Right ventricle myocardium inferior (tissue), 1 donor: ENCODE measurements at regions not wholly inside any gene's neighbourhood (a gene's known extent, or its start where the extent isn't known, plus 50 kb on each side); places are given as distances from the start of the nearest gene placed in this dataset.
"Not testable (repeated sequence)": the region's sequence is repeated elsewhere in the genome, so short reads cannot be mapped to it uniquely, and the experiment has no call there.

Experiments
- ATAC-seq: fragments of 200-7000 bp; cut with Tn5 transposase; one replicate; pipeline ENCODE4 v1.9.1; 2020; ENCODE audit warnings: mild to moderate bottlenecking, moderate library complexity
- DNase-seq: peaks from one replicate; pipeline ENCODE4 v3.0.0; 2021; ENCODE audit errors: missing footprints
- intact Hi-C: fragments of 100-400 bp; cut with DNase I; formaldehyde crosslinking; loops from one replicate; pipeline ENCODE4 v1.11.0; 2022
- donor health status: DM: no; HTN: yes; CAD: no; lungs with severe emphysema.

DNA sequence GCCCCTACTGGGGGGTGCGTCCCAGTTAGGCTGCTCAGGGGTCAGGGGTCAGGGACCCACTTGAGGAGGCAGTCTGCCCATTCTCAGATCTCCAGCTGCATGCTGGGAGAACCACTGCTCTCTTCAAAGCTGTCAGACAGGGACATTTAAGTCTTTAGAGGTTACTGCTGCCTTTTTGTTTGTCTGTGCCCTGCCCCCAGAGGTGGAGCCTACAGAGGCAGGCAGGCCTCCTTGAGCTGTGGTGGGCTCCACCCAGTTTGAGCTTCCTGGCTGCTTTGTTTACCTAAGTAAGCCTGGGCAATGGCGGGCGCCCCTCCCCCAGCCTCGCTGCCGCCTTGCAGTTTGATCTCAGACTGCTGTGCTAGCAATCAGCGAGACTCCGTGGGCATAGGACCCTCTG, 130.5 kb downstream of the FZD1 start:
- ATAC-seq, DNase-seq, intact Hi-C loops: not testable (repeated sequence)

DNA sequence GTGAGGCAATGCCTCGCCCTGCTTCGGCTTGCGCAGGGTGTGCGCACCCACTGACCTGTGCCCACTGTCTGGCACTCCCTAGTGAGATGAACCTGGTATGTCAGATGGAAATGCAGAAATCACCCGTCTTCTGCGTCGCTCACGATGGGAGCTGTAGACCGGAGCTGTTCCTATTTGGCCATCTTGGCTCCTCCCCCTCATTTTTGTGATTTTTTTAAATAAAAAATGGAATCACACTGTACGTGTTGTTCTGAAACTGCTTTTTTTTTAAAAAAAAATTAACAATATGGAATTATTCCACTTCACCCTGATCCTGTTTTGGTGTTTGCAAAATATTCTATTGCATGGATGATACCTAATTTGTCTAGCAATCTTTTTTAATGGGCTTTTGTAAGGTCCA, 131.1 kb downstream of the FZD1 start:
- DNase-seq, intact Hi-C loops, ATAC-seq: not testable (repeated sequence)

DNA sequence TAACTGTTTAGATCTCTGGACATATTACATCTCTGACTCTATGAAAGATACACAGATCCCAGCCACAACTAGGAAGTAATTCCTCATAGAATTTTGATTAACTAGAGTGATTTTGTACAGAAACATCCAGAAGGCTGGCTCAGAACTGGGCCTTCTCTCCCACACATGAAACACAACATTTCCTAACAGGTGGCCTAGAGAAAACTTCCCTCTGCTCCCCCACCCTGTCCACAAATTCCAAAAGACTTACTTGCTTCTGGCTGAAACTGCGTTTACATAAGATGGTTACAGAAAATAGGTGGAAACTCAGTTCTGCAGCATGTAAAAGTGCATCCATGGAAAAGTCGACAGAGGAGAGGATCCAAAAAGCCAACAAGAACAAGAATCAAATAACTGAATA, 132.9 kb downstream of the FZD1 start:
- intact Hi-C loops = no loop called here
- no peak for ATAC-seq
- no peak for DNase-seq

DNA sequence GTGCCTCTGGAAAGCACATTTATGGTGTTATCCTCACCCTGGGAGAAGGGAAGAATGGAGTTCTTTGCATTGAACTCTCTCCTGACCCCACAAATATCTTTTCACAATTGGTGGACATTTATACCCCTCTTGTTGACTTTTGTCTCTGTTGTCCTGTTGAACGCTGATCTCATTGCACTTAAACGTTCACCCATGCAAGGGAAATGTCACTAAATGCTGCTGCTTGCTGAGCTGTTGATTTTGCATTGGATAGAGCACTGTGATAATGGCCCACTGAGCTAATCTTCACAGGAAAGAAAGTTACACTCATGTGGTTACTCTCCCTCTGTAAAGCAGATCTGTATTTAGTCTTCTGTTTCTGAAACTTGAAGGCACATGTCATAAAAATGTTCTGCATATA, 133.4 kb downstream of the FZD1 start:
- ATAC-seq = no peak
- no peak for DNase-seq
- intact Hi-C loops = no loop called here

DNA sequence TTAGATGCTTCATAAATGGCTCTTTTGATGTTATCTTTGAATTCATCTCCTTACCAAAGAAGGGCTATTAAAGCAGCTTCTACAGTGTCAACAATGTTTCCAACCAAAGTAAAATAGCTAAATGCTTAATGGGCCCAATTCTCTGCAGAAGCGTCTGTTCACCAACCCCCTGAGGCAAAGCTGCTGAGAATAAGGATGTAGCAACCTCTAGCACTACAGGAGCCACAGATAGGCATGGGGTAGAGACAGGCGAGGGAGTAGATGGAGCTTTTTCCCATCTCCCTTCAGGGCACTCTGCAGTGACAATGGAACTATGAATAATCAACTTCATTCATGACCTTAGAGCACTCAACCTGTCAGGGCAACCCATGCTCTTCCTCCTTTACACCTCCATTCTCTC, 134.1 kb downstream of the FZD1 start:
- intact Hi-C loops = no loop called here
- no peak for ATAC-seq
- DNase-seq = no peak

DNA sequence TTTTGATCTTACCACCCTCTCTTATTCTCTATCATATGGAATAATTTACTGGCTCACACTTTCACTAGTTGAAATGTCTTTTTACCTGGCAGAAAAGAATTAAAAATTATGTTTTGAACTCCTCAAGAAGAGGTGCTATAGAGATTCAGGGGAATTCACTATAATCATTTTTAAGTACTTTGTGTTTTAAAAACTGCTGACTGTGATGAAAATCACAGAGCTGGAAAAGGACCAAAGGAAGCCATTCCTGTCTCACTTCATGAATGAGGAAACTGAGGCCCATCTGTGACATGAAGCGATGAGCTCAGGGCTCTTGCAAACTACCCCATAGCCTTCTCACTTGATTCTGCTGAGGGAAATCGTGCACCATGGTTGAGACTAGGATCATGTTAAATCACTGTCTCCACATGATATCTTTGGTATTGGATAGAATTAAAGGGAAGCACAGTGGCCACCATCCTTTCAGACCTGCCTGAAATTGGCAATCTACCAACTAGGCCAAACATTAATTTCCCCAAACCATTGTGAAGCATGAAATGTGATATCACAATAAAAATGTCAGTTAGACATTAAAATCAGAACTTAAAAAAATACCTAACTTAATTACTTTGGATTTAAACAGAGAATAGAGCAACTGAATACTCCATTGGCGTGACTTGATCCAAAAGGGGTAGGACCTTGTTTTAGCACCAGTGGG, 141.0 kb downstream of the FZD1 start:
- intact Hi-C loops = no loop called here
- DNase-seq (no peak), ATAC-seq (no peak)

DNA sequence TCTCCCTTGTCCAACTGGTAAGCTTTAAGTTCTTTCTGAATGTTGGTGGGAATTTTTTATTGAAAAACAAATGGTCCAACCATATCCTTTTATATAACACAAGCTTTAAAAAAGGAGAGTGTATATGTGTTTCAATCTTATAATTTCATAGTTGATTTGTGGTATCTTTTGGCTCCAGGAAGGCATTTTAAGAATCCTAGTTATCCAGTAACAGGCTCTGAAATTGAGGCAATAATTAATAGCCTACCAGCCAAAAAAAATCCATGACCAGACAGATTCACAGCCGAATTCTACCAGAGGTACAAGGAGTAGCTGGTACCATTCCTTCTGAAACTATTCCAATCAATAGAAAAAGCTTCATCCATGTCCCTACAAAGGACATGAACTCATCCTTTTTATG, 141.6 kb downstream of the FZD1 start:
- intact Hi-C loops, DNase-seq, ATAC-seq: not testable (repeated sequence)

DNA sequence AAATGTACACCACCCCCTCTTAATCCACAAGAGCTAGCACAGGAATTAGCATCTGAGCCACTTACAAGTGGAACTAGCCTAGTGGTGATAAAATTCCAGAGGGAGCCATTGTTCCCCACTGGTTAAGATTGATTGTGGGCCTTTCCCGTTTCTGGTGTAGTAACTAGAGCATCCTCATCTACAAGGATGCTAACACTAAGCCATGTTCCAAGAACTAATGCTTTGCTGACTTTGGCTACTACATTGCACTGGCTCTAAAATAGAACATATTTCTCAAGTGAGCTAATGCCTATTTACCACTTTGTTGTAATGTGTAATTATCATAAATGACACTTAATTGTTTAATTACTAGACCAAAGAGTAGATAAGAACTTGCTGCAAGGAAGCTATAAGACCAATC, 143.7 kb downstream of the FZD1 start:
- ATAC-seq (no peak), DNase-seq (no peak)
- intact Hi-C loops = no loop called here

DNA sequence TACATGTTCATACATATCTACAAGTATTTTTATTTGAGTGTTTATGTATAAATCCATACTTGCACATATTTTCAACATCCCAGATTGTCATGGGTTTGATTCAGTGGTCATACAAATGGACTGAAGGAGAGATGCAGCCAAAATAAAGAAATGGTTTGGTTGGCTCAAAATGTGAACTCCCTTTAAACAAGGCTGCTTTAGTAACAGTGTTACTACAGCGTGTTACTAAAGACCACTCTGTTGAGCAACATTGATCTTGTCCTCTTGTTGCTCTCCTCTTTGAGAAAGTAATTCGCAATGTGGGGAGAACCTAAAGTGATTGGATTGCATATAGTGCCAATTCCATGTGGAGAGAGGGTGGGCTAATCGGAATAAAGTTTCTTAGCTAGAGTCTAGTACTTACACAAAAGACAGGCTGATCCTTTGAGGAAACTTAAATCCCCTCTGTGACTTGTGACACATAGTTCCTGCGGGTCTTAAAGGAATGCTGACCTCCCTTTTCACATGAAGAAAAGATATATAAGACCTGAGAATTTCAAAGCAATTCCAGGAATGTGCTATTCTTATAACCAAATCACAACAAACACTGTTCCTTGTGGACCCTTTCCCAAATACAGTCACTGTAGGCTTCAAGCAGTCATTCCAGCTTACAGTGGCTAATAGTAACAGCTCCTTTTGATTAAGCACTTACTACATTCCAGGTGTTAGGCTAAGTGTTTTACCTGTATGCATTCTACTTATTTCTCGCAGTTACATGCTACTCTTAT, 144.3 kb downstream of the FZD1 start:
- intact Hi-C loops = no loop called here
- ATAC-seq (no peak), DNase-seq (no peak)

DNA sequence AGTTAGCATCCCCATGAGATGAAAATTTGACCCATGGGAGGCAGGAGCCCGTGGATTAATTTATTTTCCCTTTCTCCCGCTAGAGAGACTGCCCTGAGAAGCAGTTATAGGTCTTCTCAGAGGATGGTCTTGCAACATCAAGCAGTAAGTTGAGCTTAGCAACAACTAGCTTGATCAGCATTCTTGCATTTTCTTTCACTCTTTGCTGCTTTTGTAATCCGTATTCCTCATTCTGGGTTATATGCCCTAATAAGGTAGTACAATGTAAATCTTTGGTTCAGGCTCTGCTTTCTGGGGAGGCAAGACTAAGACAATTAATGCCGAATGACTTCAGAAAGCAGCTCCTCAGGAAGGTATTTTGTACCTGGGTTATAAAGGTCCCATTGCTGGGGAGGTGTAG, 146.8 kb downstream of the FZD1 start:
- intact Hi-C loops = no loop called here
- ATAC-seq = no peak
- DNase-seq = no peak

DNA sequence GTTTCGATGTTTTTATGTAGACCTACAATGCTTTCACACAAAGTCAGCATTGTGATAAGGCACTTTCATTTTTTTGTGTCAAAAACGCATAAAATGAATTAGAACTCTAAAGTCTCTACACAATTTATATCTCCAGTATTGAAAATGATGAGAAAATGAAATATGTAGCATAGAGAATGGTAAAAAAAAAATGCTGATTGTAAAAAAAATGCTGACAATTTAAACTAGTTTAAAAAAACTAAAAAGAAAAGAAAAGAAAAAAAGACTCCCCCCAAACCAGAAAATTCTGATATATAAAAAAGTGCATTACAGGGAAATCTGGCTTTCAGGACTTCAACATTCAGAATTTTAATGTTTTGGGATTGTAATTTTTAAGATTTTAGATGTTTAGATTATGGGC, 148.1 kb downstream of the FZD1 start:
- intact Hi-C loops = no loop called here
- ATAC-seq (no peak), DNase-seq (no peak)

DNA sequence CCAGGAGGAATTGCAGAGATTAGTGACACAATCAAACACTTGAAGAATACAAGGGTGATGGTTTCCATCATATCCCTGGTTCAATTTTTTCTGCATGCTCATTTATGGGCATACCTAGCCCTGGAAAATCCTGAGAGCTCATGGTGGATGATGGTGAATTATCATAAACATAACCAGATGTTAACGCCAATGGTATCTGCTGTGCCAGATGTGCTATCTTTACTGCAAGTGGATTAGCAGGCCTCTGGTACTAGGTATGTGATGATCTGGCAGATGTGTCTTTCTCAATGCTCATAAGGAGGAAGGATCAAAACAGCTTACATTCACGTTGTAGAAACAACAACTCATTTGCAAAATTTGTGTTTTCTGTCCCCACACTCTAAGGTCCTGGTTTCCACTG, 150.5 kb downstream of the FZD1 start:
- intact Hi-C loops = no loop called here
- DNase-seq (no peak), ATAC-seq (no peak)

DNA sequence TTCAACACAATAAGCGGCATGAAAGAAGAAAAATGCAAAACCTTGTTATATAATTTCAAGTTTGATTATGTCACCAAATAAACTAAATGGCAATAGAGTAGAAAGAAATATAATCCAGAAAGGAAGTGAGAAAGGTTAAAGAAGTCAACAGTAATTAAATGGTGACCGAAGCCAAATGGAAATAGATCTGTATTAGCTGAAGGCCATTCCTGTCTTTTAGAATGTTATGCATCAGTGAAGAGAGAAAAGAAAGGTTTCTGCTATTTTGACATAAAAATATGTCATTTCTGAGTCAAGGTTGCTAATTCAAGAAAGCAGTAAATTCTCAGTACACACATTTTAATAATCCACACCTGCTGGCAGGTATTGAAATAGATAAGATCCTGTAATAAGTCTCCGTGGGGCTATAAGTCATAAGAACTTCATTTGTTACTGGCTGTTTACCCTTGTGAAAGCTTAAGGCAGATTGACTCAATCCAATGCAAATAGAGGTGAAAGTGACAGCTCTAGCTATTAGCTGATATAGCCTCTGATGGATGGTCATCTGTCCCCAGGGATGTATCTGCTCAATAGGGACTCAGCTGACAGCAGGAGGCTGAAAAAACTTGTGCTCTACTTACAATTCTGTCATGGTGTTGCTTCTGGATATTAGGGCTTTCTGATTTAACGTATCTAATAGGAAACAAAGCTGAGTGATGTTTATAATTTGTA, 152.1 kb downstream of the FZD1 start:
- intact Hi-C loops = no loop called here
- ATAC-seq (no peak), DNase-seq (no peak)

DNA sequence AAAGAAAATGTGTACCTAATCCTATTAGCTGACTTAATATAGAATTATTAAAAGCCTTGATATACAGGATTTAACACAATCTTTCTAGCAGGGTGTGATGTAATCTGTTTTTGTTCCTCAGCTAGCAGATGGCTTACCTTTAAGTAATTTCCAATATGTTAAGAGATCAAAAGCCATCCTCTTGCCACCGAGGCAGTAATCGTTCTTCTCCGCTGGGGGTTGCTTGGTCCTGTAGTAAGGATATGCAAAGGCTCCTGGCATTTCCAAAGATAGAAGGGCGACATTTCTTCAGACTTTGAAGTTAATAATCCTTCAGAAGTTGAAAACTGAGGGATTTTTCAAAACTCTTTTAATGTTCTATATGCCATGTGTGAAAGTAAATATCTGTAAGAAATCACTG, 156.4 kb downstream of the FZD1 start:
- no peak for ATAC-seq
- intact Hi-C loops = no loop called here
- DNase-seq = no peak

DNA sequence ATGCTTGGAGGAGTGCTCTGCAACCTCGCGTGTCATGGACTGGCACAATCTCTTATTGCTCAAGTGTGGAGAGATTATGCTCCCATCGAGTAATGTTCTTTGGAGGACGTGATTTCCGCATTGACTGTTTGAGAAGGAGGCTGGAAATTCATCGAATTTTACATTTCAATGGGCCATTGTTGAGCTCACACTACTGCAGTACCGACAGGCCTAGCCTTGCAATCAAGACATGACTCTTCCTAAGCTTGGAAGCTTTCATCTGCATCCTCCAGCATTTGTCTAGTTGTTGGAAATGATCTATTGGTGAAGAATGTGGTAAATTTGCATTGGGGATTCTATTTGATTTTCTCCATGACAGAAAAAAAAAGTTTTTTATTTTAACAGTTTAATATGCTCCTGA, 156.8 kb downstream of the FZD1 start:
- ATAC-seq (no peak), DNase-seq (no peak)
- intact Hi-C loops = no loop called here

DNA sequence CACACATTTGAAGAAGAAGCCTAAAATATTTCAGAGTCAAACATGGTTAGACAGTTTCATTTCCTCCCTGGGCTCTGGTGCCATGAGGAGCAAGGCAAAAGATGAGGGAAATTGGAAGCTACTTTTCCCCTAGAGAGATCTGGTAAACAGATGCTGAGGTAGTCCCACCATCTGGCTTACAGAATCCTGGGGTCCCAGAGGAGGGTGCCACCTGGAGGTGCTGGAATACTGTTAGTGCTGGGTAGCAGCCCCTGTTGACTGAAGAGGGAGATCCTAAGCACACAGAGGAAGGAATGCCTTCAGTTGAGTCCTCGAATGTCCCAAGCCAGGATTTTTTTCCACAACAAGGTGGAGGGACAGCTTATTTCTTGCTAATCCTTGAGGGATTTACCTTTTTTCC, 160.1 kb downstream of the FZD1 start:
- ATAC-seq = no peak
- no peak for DNase-seq
- intact Hi-C loops = no loop called here

DNA sequence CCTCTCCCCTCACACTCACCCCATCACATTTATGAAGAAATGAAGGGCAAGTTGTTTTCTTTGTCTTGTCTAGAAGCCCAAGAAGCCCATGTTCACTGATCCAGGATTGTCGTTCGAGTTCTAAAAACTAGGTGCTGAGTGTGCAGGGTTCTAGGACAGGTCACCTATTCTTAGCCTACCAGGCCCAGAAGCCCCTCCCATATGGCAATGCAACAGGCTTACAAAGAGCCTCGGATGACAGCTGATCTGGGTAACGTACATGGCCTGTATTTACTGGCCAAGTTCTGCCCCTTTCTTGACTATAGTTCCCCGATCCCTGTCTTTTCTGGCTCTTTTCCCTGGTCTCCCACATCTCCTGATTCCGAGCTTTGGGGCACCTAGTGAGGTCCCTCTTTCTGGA, 160.9 kb downstream of the FZD1 start:
- intact Hi-C loops = no loop called here
- no peak for DNase-seq
- ATAC-seq = no peak

DNA sequence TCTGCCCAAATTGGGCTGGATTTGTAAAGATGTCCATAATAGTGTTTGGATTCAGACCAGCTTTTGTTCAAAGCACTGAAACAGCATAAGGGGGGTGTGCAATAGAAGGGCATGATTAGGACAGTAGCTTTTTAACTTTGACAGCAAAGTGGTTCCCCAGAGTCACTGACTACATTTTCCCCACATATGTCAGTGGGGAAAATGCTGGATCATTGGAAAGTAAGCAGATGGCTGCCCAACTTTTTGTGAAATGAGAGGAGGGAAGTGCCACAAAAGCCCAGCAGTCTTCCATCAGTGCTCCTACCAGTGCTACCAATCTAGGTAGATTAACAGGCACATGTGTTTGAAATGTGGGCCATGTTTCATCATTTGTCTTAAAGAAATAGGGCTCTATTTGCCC, 162.8 kb downstream of the FZD1 start:
- ATAC-seq = no peak
- intact Hi-C loops = no loop called here
- no peak for DNase-seq

DNA sequence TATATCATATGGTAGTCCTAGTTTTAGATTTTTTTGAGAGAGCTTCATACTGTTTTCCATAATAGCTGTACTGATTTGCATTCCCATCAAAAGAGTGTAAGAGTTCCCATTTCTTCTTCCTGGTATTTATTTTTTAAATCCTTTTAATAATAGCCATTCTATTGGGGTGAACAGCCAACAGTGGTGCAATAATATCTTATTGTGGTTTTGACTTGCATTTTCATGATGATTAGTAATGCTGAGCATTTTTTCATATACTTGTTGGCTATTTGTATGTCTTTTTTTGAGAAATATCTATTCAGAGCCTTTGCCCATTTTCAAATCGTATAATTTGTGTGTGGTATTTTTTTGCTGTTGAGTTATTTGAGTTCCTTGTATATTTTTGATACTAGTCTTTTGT, 167.4 kb downstream of the FZD1 start:
- no peak for ATAC-seq
- intact Hi-C loops = no loop called here

DNA sequence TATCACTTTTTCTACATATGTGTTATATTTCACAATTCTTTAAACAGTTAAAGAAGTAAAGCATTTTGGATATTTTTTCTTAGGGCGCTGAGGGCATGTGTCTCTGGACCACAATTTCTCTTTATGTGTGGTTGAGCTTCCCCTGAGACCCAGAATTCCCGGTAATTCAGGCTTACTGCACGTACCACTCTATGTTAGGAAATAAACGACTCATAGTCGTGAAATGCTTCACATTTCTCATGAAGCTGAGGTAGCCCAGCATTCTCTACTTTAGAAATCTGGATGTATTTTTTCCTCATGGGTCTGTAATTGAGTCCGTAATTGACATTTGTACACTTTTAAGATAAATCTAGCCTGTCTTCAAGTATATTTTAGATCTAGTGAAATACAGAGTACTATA, 170.6 kb downstream of the FZD1 start:
- ATAC-seq (no peak), DNase-seq (no peak)
- intact Hi-C loops = no loop called here

More for the DNA sequence above, 167.4 kb downstream of the FZD1 start:
- no peak for DNase-seq
